ENCODE measurements at regions not wholly inside any gene's neighbourhood (a gene's known extent, or its start where the extent isn't known, plus 50 kb on each side); places are given as distances from the start of the nearest gene placed in this dataset.

DNA sequence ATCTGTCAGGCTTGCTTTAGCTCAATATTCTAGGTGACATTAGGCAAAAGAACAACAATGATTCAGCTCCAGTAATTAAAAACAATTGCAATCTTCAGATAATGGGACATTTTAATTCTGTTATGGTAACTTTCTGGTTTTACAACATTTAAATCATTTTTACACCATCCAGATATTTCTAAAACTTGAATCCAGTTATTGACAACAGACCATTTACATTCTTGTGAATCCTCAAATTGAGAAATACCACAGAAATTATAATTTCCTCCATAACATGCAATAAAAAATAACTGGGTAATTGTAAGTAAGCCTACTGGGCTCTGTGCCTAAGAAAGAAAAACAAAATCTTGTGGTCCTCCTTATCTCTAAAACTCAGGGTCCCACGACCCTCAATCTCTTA, 195.0 kb upstream of the S100G start:
- TF ChIP-seq, protein P1, sequence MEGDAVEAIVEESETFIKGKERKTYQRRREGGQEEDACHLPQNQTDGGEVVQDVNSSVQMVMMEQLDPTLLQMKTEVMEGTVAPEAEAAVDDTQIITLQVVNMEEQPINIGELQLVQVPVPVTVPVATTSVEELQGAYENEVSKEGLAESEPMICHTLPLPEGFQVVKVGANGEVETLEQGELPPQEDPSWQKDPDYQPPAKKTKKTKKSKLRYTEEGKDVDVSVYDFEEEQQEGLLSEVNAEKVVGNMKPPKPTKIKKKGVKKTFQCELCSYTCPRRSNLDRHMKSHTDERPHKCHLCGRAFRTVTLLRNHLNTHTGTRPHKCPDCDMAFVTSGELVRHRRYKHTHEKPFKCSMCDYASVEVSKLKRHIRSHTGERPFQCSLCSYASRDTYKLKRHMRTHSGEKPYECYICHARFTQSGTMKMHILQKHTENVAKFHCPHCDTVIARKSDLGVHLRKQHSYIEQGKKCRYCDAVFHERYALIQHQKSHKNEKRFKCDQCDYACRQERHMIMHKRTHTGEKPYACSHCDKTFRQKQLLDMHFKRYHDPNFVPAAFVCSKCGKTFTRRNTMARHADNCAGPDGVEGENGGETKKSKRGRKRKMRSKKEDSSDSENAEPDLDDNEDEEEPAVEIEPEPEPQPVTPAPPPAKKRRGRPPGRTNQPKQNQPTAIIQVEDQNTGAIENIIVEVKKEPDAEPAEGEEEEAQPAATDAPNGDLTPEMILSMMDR (conservative IDR thresholded peaks at IDR 0.05; ENCODE audit: low read length) = no peak
- no peak for TF ChIP-seq EZH2phosphoT487 (IDR thresholded peaks at IDR 0.05; ENCODE audit: borderline replicate concordance)

Data from Loucy (cell line).